HG02798 (cell line): ENCODE measurements at regions not wholly inside any gene's neighbourhood (a gene's known extent, or its start where the extent isn't known, plus 50 kb on each side); places are given as distances from the start of the nearest gene placed in this dataset.
"Not testable (repeated sequence)": the region's sequence is repeated elsewhere in the genome, so short reads cannot be mapped to it uniquely, and the experiment has no call there.

Experiments used
- ATAC-seq: cut with Tn5 transposase; IDR thresholded peaks from one replicate; pipeline ENCODE4 v1.9.1; 2021; ENCODE audit warnings: mild to moderate bottlenecking; ENCODE audit not compliant: unreplicated experiment, poor library complexity

- ATAC-seq = not testable (repeated sequence)
These were observed 385.3 kb downstream of the AMY1C start for GRCh38 chr1:104135036-104135435.

- no peak for ATAC-seq
These were observed 386.9 kb downstream of the AMY1C start for GRCh38 chr1:104136621-104137020.

- ATAC-seq = no peak
These were observed 407.0 kb downstream of the AMY1C start for GRCh38 chr1:104156738-104157137.

- no peak for ATAC-seq
These were observed 414.3 kb downstream of the AMY1C start for GRCh38 chr1:104163912-104164476.

- ATAC-seq = no peak
These were observed 422.6 kb downstream of the AMY1C start for GRCh38 chr1:104172243-104172681.

- no peak for ATAC-seq
These were observed 432.6 kb downstream of the AMY1C start for GRCh38 chr1:104182251-104182650.

GRCh38 chr1:104189207-104189606, 439.5 kb downstream of the AMY1C start:
- ATAC-seq = no peak

GRCh38 chr1:104190821-104191220, 441.1 kb downstream of the AMY1C start:
- no peak for ATAC-seq

GRCh38 chr1:104195395-104195794, 445.7 kb downstream of the AMY1C start:
- no peak for ATAC-seq

GRCh38 chr1:104196136-104196535, 446.4 kb downstream of the AMY1C start:
- no peak for ATAC-seq

GRCh38 chr1:104197516-104197915, 447.8 kb downstream of the AMY1C start:
- no peak for ATAC-seq

GRCh38 chr1:104212239-104212638, 462.5 kb downstream of the AMY1C start:
- no peak for ATAC-seq

GRCh38 chr1:104217395-104217986, 467.8 kb downstream of the AMY1C start:
- ATAC-seq = not testable (repeated sequence)

GRCh38 chr1:104229860-104230259, 480.2 kb downstream of the AMY1C start:
- ATAC-seq = no peak

GRCh38 chr1:104231676-104232075, 482.0 kb downstream of the AMY1C start:
- ATAC-seq = no peak

GRCh38 chr1:104235141-104235540, 485.4 kb downstream of the AMY1C start:
- no peak for ATAC-seq

- no peak for ATAC-seq
These were observed 489.3 kb downstream of the AMY1C start for GRCh38 chr1:104238991-104239390.

GRCh38 chr1:104248385-104248784, 498.7 kb downstream of the AMY1C start:
- no peak for ATAC-seq

GRCh38 chr1:104259481-104259880, 509.8 kb downstream of the AMY1C start:
- ATAC-seq = no peak

GRCh38 chr1:104263110-104263509, 513.4 kb downstream of the AMY1C start:
- ATAC-seq = not testable (repeated sequence)

- ATAC-seq = no peak
These were observed 514.8 kb downstream of the AMY1C start for GRCh38 chr1:104264521-104264920.

- no peak for ATAC-seq
These were observed 515.5 kb downstream of the AMY1C start for GRCh38 chr1:104265163-104265562.
